ENCODE measurements at regions not wholly inside any gene's neighbourhood (a gene's known extent, or its start where the extent isn't known, plus 50 kb on each side); places are given as distances from the start of the nearest gene placed in this dataset.

- TF ChIP-seq, protein P1, sequence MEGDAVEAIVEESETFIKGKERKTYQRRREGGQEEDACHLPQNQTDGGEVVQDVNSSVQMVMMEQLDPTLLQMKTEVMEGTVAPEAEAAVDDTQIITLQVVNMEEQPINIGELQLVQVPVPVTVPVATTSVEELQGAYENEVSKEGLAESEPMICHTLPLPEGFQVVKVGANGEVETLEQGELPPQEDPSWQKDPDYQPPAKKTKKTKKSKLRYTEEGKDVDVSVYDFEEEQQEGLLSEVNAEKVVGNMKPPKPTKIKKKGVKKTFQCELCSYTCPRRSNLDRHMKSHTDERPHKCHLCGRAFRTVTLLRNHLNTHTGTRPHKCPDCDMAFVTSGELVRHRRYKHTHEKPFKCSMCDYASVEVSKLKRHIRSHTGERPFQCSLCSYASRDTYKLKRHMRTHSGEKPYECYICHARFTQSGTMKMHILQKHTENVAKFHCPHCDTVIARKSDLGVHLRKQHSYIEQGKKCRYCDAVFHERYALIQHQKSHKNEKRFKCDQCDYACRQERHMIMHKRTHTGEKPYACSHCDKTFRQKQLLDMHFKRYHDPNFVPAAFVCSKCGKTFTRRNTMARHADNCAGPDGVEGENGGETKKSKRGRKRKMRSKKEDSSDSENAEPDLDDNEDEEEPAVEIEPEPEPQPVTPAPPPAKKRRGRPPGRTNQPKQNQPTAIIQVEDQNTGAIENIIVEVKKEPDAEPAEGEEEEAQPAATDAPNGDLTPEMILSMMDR (IDR thresholded peaks at IDR 0.05) = no peak
- Histone ChIP-seq H3K27me3 (no peaks in the 10 kb centered on the region), H3K4me3 (no peak overlapping the region), H3K27ac (no peak overlapping the region), H3K9me3 (no peaks in the 10 kb centered on the region), H3K36me3 (no peaks in the 10 kb centered on the region), H3K4me1 (no peaks in the 10 kb centered on the region)
- no peak for DNase-seq (ENCODE audit: low spot score)
Measured at GRCh38 chr6:48183811-48184605, 73.0 kb upstream of the PTCHD4 start.

- H3K9me3 ChIP-seq = no peaks in the 10 kb centered on the region
- H3K36me3 ChIP-seq = no peaks in the 10 kb centered on the region
- H3K4me1 ChIP-seq = no peaks in the 10 kb centered on the region
- H3K27ac ChIP-seq = no peak overlapping the region
- H3K4me3 ChIP-seq = no peak overlapping the region
- DNase-seq (ENCODE audit: low spot score) = no peak
- no peaks in the 10 kb centered on the region for H3K27me3 ChIP-seq
- TF ChIP-seq, protein P1 (IDR thresholded peaks at IDR 0.05) = no peak
Measured at GRCh38 chr6:48183178-48183577, 72.2 kb upstream of the PTCHD4 start.

GRCh38 chr6:48178700-48179099 lies 67.7 kb upstream of the PTCHD4 start:
- Histone ChIP-seq H3K4me3 (no peak overlapping the region), H3K36me3 (no peaks in the 10 kb centered on the region)
- TF ChIP-seq, protein P1 (IDR thresholded peaks at IDR 0.05) = no peak

DNA sequence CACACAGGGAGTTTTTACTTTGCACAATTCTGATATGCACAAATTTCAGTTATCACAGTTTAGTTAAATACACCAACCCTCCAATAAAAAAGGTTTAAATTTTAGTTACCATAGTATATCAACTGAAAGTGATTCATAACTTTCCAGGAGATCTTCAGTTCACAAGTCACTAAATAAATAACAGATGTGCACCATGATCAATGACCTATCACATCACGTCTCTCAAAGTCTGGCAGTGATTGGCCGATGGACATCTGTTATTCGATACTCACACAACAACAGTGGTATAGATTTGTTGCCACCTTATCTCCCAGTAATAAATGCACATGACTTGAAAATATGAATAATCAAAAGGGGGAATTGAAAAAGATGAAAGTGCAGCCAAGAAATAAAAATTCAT lies 66.8 kb upstream of the PTCHD4 start:
- TF ChIP-seq, protein P1 (IDR thresholded peaks at IDR 0.05) = no peak
- H3K27me3 ChIP-seq = no peaks in the 10 kb centered on the region
- no peaks in the 10 kb centered on the region for H3K9me3 ChIP-seq
- no peaks in the 10 kb centered on the region for H3K4me1 ChIP-seq
- H3K27ac ChIP-seq = no peak overlapping the region
- H3K36me3 ChIP-seq = no peaks in the 10 kb centered on the region
- DNase-seq (ENCODE audit: low spot score) = no peak
- H3K4me3 ChIP-seq = no peak overlapping the region

More at GRCh38 chr6:48178700-48179099, 67.7 kb upstream of the PTCHD4 start:
- H3K9me3 ChIP-seq = no peaks in the 10 kb centered on the region
- H3K4me1 ChIP-seq = no peaks in the 10 kb centered on the region
- no peak for DNase-seq (ENCODE audit: low spot score)
- H3K27ac ChIP-seq = no peak overlapping the region
- H3K27me3 ChIP-seq = no peaks in the 10 kb centered on the region

DNA sequence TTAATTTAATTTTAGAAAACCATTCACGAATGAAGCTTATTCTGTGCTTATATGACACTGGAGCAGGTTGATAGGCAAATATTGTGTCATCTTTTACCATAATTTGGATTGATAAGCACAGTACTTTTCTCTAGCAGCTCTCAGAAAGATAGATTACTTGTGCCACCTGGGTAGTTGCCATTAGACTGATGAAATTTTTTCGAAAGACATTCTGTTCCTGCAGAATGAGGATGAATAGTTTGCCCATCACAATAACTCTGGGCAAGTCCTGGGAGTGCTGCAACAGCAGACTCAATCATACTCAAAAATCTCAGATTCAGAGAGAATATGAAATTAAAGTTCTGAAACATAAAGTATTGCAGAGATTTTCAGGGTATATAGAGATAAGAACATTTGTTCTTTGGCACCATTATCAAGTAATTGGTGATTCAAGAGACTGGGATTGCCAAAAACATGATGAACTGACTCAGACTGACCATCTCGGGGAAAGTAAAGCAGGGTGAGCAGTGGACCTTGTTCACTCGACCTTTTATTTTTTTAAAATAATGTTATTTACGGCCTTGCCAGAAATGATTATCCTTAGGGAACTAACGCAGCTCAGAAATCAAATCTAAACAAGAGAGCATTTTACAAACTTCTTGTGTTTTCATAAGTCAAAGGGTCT lies 65.8 kb upstream of the PTCHD4 start:
- no peaks in the 10 kb centered on the region for H3K9me3 ChIP-seq
- TF ChIP-seq, protein P1 (IDR thresholded peaks at IDR 0.05) = no peak
- no peaks in the 10 kb centered on the region for H3K27me3 ChIP-seq
- no peak overlapping the region for H3K27ac ChIP-seq
- DNase-seq (ENCODE audit: low spot score) = no peak
- H3K36me3 ChIP-seq = no peaks in the 10 kb centered on the region
- H3K4me3 ChIP-seq = no peak overlapping the region
- H3K4me1 ChIP-seq = no peaks in the 10 kb centered on the region
